IMR-90 (cell line): ENCODE measurements at regions not wholly inside any gene's neighbourhood (a gene's known extent, or its start where the extent isn't known, plus 50 kb on each side); places are given as distances from the start of the nearest gene placed in this dataset.

Experiments
- ATAC-seq: fragments of 200-7000 bp; cut with Tn5 transposase; 2 replicates; pipeline ENCODE4 v1.9.1; 2020; ENCODE audit warnings: low read depth, mild to moderate bottlenecking, moderate library complexity
- BruUV-seq: library from RNA; stranded (reverse); fragments of 400-500 nt; replicated peaks from 2 replicates; lab custom pipeline; 2021; lab: Mats Ljungman, UMichigan
- CTCF ChIA-PET: fragments of 300-600 bp; formaldehyde crosslinking; extraction: SDS; loops from one replicate; lab custom pipeline; 2021; ENCODE audit warnings: antibody characterized with exemption; lab: Yijun Ruan, JAX
- POLR2A ChIA-PET: fragments of 300-600 bp; sonication (Branson Sonifier 250); formaldehyde crosslinking; loops from one replicate; lab custom pipeline; 2022; ENCODE audit warnings: antibody characterized with exemption; ENCODE audit not compliant: unreplicated experiment; lab: Charles Lee
- DNase-seq: peaks from one replicate; pipeline ENCODE4 v3.0.0; 2013
- H2AFZ ChIP-seq: replicated peaks from 2 replicates; pipeline ENCODE3; 2013; ENCODE audit warnings: low read length, mild to moderate bottlenecking; ENCODE audit not compliant: poor library complexity
- H2AK5ac ChIP-seq: 2 replicates; pipeline ENCODE4 v1.6.1; 2013; ENCODE audit warnings: low read depth, low read length, inconsistent platforms
- H2AK9ac ChIP-seq: replicated peaks from 2 replicates; pipeline ENCODE3; 2013; ENCODE audit warnings: mild to moderate bottlenecking, low read depth, low read length, moderate library complexity; ENCODE audit not compliant: poor library complexity
- H2BK120ac ChIP-seq: 2 replicates; pipeline ENCODE4 v1.6.1; 2013; ENCODE audit warnings: low read depth, low read length, inconsistent platforms
- H2BK15ac ChIP-seq: 3 replicates; pipeline ENCODE4 v1.6.1; 2013; ENCODE audit warnings: low read depth, low read length, inconsistent platforms
- H2BK20ac ChIP-seq: 2 replicates; pipeline ENCODE4 v1.6.1; 2013; ENCODE audit warnings: low read depth, mild to moderate bottlenecking, inconsistent platforms, low read length, moderate library complexity
- H2BK5ac ChIP-seq: 2 replicates; pipeline ENCODE4 v1.6.1; 2013; ENCODE audit warnings: mild to moderate bottlenecking, low read depth, low read length, inconsistent platforms; ENCODE audit not compliant: poor library complexity, severe bottlenecking
- H3K14ac ChIP-seq: replicated peaks from 2 replicates; pipeline ENCODE4 v1.6.1; 2013; ENCODE audit warnings: low read depth, low read length, inconsistent platforms
- H3K18ac ChIP-seq: 2 replicates; pipeline ENCODE4 v1.6.1; 2013; ENCODE audit warnings: low read depth, low read length, control low read depth
- H3K23ac ChIP-seq: 2 replicates; pipeline ENCODE4 v1.6.1; 2013; ENCODE audit warnings: low read depth, low read length, inconsistent platforms
- H3K27ac ChIP-seq: 2 replicates; pipeline ENCODE4 v1.5.1; 2013; ENCODE audit warnings: mild to moderate bottlenecking, control low read depth, low read length; ENCODE audit not compliant: insufficient read depth
- H3K27me3 ChIP-seq: 2 replicates; pipeline ENCODE4 v1.6.1; 2013; ENCODE audit warnings: low read length; ENCODE audit not compliant: control insufficient read depth, insufficient read depth
- H3K36me3 ChIP-seq: 2 replicates; pipeline ENCODE4 v1.6.1; 2013; ENCODE audit warnings: low read length, mixed read lengths; ENCODE audit not compliant: control insufficient read depth, insufficient read depth
- H3K4ac ChIP-seq: 2 replicates; pipeline ENCODE4 v1.6.1; 2013; ENCODE audit warnings: low read depth, low read length, inconsistent platforms
- H3K4me1 ChIP-seq: 2 replicates; pipeline ENCODE4 v1.6.1; 2013; ENCODE audit warnings: low read length, mixed read lengths; ENCODE audit not compliant: control insufficient read depth, insufficient read depth
- H3K4me2 ChIP-seq: 2 replicates; pipeline ENCODE4 v1.6.1; 2013; ENCODE audit warnings: low read depth, mild to moderate bottlenecking, control low read depth, low read length, moderate library complexity
- H3K4me3 ChIP-seq: 2 replicates; pipeline ENCODE4 v1.5.1; 2013; ENCODE audit warnings: low read depth, mild to moderate bottlenecking, control low read depth, low read length, moderate library complexity; ENCODE audit not compliant: insufficient read depth
- H3K56ac ChIP-seq: 2 replicates; pipeline ENCODE4 v1.6.1; 2013; ENCODE audit warnings: low read length, inconsistent platforms; ENCODE audit not compliant: insufficient read depth; ENCODE audit errors: extremely low read depth
- H3K79me1 ChIP-seq, 2 experiments: 2 replicates each; pipeline ENCODE4 v1.6.1; 2013; ENCODE audit warnings: low read length in 2 of 2, inconsistent platforms in 1 of 2, low read depth in 1 of 2
- H3K9ac ChIP-seq: 2 replicates; pipeline ENCODE4 v1.6.1; 2013; ENCODE audit warnings: low read depth, low read length, control low read depth
- H3K9me1 ChIP-seq: 2 replicates; pipeline ENCODE4 v1.6.1; 2013; ENCODE audit warnings: low read length, inconsistent platforms; ENCODE audit not compliant: insufficient read depth
- H3K9me3 ChIP-seq: 2 replicates; pipeline ENCODE4 v1.6.1; 2013; ENCODE audit warnings: low read length; ENCODE audit not compliant: control insufficient read depth, insufficient read depth
- H4K20me1 ChIP-seq: 2 replicates; pipeline ENCODE4 v1.6.1; 2013; ENCODE audit warnings: low read length, inconsistent platforms; ENCODE audit not compliant: insufficient read depth
- H4K5ac ChIP-seq: 2 replicates; pipeline ENCODE4 v1.6.1; 2013; ENCODE audit warnings: mild to moderate bottlenecking, low read depth, low read length, control low read depth
- H4K8ac ChIP-seq, 2 experiments: 2 replicates each; pipeline ENCODE4 v1.6.1; 2013; ENCODE audit warnings: low read depth in 2 of 2, low read length in 2 of 2, control low read depth in 1 of 2, inconsistent platforms in 1 of 2
- H4K91ac ChIP-seq: 2 replicates; pipeline ENCODE4 v1.6.1; 2013; ENCODE audit warnings: low read depth, low read length, inconsistent platforms; ENCODE audit not compliant: insufficient read depth
- CEBPB ChIP-seq: IDR thresholded peaks from 2 replicates; pipeline ENCODE4 v1.6.1; 2012; ENCODE audit warnings: low read depth, low read length, improper control_type of control experiment
- CTCF ChIP-seq: conservative IDR thresholded peaks from 2 replicates; pipeline ENCODE4 v1.5.1; 2012; ENCODE audit warnings: mild to moderate bottlenecking, low read depth, low read length, improper control_type of control experiment
- ELK1 ChIP-seq: fragments of 150-350 bp; IDR thresholded peaks from 2 replicates; pipeline ENCODE4 v1.6.1; 2016; ENCODE audit warnings: low read depth, mild to moderate bottlenecking, low read length, moderate library complexity, borderline replicate concordance
- FOS ChIP-seq: fragments of 150-350 bp; IDR thresholded peaks from 2 replicates; pipeline ENCODE4 v1.6.1; 2016; ENCODE audit warnings: low read depth, low read length
- MAFK ChIP-seq: IDR thresholded peaks from 2 replicates; pipeline ENCODE4 v1.6.1; 2012; ENCODE audit warnings: low read depth, low read length, improper control_type of control experiment
- MXI1 ChIP-seq: IDR thresholded peaks from 2 replicates; pipeline ENCODE4 v1.6.1; 2012; ENCODE audit warnings: low read depth, mild to moderate bottlenecking, low read length, moderate library complexity, borderline replicate concordance
- NFE2L2 ChIP-seq: fragments of 150-350 bp; IDR thresholded peaks from 2 replicates; pipeline ENCODE4 v1.6.1; 2016; ENCODE audit warnings: low read depth, mild to moderate bottlenecking, low read length
- POLR2A ChIP-seq: IDR thresholded peaks from 2 replicates; pipeline ENCODE4 v1.6.1; 2012; ENCODE audit warnings: mild to moderate bottlenecking, low read depth, low read length
- RAD21 ChIP-seq: IDR thresholded peaks from 2 replicates; pipeline ENCODE4 v1.6.1; 2012; ENCODE audit warnings: low read length, improper control_type of control experiment
- RFX5 ChIP-seq: IDR thresholded peaks from 2 replicates; pipeline ENCODE4 v1.8.0; 2012; ENCODE audit warnings: low read depth, mild to moderate bottlenecking, low read length, moderate library complexity
- SMC3 ChIP-seq: fragments of 150-350 bp; IDR thresholded peaks from 2 replicates; pipeline ENCODE4 v1.6.1; 2016; ENCODE audit warnings: low read depth, mild to moderate bottlenecking, antibody characterized with exemption, low read length, moderate library complexity
- WGBS, 2 experiments: methylation state at CpG; one replicate each; pipeline versions ENCODE4 v1.1.5 to v1.1.7; 2013; ENCODE audit warnings: missing lambda C conversion rate in 2 of 2; ENCODE audit not compliant: insufficient read length in 1 of 2; ENCODE audit errors: extremely low coverage in 2 of 2; 5-methylcytosine and 5-hydroxymethylcytosine counted together
- dilution Hi-C: fragments of 300-500 bp; cut with HindIII; formaldehyde crosslinking; loops from one replicate; pipeline ENCODE4 v1.14.3; 2018; ENCODE audit warnings: low sequenced_read_pairs; ENCODE audit not compliant: unreplicated experiment
- in situ Hi-C: fragments of 300-500 bp; cut with MboI; formaldehyde crosslinking; loops from 3 replicates; pipeline ENCODE4 v1.14.3; 2019; ENCODE audit warnings: low sequenced_read_pairs, inconsistent platforms, mixed read lengths
- intact Hi-C: fragments of 100-400 bp; cut with micrococcal nuclease; formaldehyde crosslinking; loops from 2 replicates; pipeline ENCODE4 v1.10.0; 2022

GRCh38 chr1:234737967-234738314 is 128.0 kb upstream of the IRF2BP2 start:
- no peak overlapping the region for H3K14ac ChIP-seq
- no TSS peak for BruUV-seq
- in situ Hi-C loops (no loop called here), dilution Hi-C loops (loop anchor here (25.0 kb wide), 1 partner anchor 99 kb away; no protein-coding TSS in a partner anchor), intact Hi-C loops (no loop called here)
- no peaks in the 10 kb centered on the region for H3K79me1 ChIP-seq
- DNase-seq: no peak
- WGBS, 2 experiments: 40% methylated on average over 1 of the region's 6 CpGs; no CpG with 5 or more reads in 1 of the 2 experiments
- H4K8ac ChIP-seq: no peak overlapping the region
- H2BK20ac ChIP-seq: no peak overlapping the region
- H3K18ac ChIP-seq: no peak overlapping the region; the same call in 1 of the 2 replicates
- no peak overlapping the region for H3K27ac ChIP-seq
- H2AK9ac ChIP-seq: no peak overlapping the region
- no peaks in the 10 kb centered on the region for H3K36me3 ChIP-seq
- H3K4me2 ChIP-seq: no peak overlapping the region
- H3K4me3 ChIP-seq: no peak overlapping the region
- no peak overlapping the region for H3K9ac ChIP-seq
- H3K9me3 ChIP-seq: no peaks in the 10 kb centered on the region
- TF ChIP-seq RAD21 (no peak), NFE2L2 (no peak), POLR2A (no peak), FOS (no peak), RFX5 (no peak), SMC3 (no peak), ELK1 (no peak), CTCF (no peak), CEBPB (no peak), MXI1 (no peak), MAFK (no peak)
- no peaks in the 10 kb centered on the region for H4K20me1 ChIP-seq
- ATAC-seq: no peak
- POLR2A ChIA-PET: interaction anchor here (0.6 kb wide), 1 partner anchor 96 kb away, joined by 7 read pairs; no protein-coding TSS in a partner anchor
- CTCF ChIA-PET: interaction anchor here (0.6 to 0.9 kb wide), 2 partner anchors 154 to 173 kb away, joined by 3 to 4 read pairs; no protein-coding TSS in a partner anchor
- H4K91ac ChIP-seq: no peak overlapping the region
- no peak overlapping the region for H2AK5ac ChIP-seq
- H3K27me3 ChIP-seq: no peaks in the 10 kb centered on the region
- no peaks in the 10 kb centered on the region for H3K4me1 ChIP-seq
- no peak overlapping the region for H3K23ac ChIP-seq
- H3K9me1 ChIP-seq: peaks cover under 1% of the 10 kb centered on the region; the same call in 1 of the 2 replicates
- no peak overlapping the region for H3K4ac ChIP-seq
- no peak overlapping the region for H4K5ac ChIP-seq
- no peak overlapping the region for H2AFZ ChIP-seq
- H3K56ac ChIP-seq: no peak overlapping the region
- no peak overlapping the region for H2BK5ac ChIP-seq
- no peak overlapping the region for H2BK120ac ChIP-seq
- H2BK15ac ChIP-seq: peak overlapping the region; percentile 20; the same call in 1 of the 3 replicates
